HCT116 (cell line): ENCODE measurements at regions not wholly inside any gene's neighbourhood (a gene's known extent, or its start where the extent isn't known, plus 50 kb on each side); places are given as distances from the start of the nearest gene placed in this dataset.

ENCODE experiments used
- ATAC-seq: fragments of 200-7000 bp; cut with Tn5 transposase; 2 replicates; pipeline ENCODE4 v1.9.1; 2020; ENCODE audit warnings: mild to moderate bottlenecking, moderate library complexity
- BruUV-seq: library from RNA; stranded (reverse); fragments of 400-500 nt; replicated peaks from 2 replicates; lab custom pipeline; 2021; lab: Mats Ljungman, UMichigan
- CTCF ChIA-PET: fragments of 300-600 bp; sonication (Branson Sonifier 250); formaldehyde crosslinking; loops from one replicate; lab custom pipeline; 2021; ENCODE audit warnings: antibody characterized with exemption; lab: Charles Lee
- POLR2A ChIA-PET: fragments of 300-600, 350-600 bp; sonication (Branson Sonifier 250); formaldehyde crosslinking; loops from one replicate; lab custom pipeline; 2021; ENCODE audit warnings: antibody characterized with exemption; lab: Charles Lee
- RAD21 ChIA-PET, 2 experiments: fragments of 300-600 bp; sonication (Branson Sonifier 250); formaldehyde crosslinking; loops; one replicate each; lab custom pipeline; 2023; ENCODE audit warnings: low total read pairs in 2 of 2; ENCODE audit not compliant: uncharacterized antibody in 2 of 2, unreplicated experiment in 2 of 2, low non-redundant PET in 1 of 2; lab: Charles Lee
- DNase-seq: peaks from one replicate; pipeline ENCODE4 v3.0.0-alpha.2; 2010; ENCODE audit warnings: low read depth, low spot score
- H2AFZ ChIP-seq: fragments of 200-600 bp; shearing (Covaris generic), sonication (generic); 2 replicates; pipeline ENCODE4 v1.6.1; 2017; ENCODE audit warnings: low read depth, mixed run types, mixed read lengths, antibody characterized with exemption, low read length; ENCODE audit not compliant: poor library complexity, severe bottlenecking
- H3K27ac ChIP-seq: 2 replicates; pipeline ENCODE4 v1.5.1; 2012; ENCODE audit warnings: low read depth, low read length
- H3K27me3 ChIP-seq: fragments of 200-600 bp; sonication (generic); 2 replicates; pipeline ENCODE4 v1.6.1; 2016; ENCODE audit warnings: mixed run types, low read length, mixed read lengths; ENCODE audit not compliant: insufficient read depth
- H3K36me3 ChIP-seq, 2 experiments: fragments of 200-500 bp in 1 of 2; fragments of 200-600 bp in 1 of 2; sonication (Bioruptor generic) in 1 of 2; sonication (generic) in 1 of 2; 2 replicates each; pipeline versions ENCODE4 v1.5.1 to v1.6.1; 2014 to 2016; ENCODE audit warnings: low read length in 2 of 2, inconsistent platforms in 1 of 2, mixed read lengths in 1 of 2, mixed run types in 1 of 2; ENCODE audit not compliant: insufficient read depth in 2 of 2, control insufficient read depth in 1 of 2
- H3K4me1 ChIP-seq, 2 experiments: fragments of 200-600 bp in 1 of 2; sonication (generic) in 1 of 2; 2 replicates each; pipeline versions ENCODE4 v1.5.1 to v1.6.1; 2012 to 2017; ENCODE audit warnings: low read length in 2 of 2, inconsistent platforms in 1 of 2, mild to moderate bottlenecking in 1 of 2, mixed read lengths in 1 of 2, mixed run types in 1 of 2, moderate library complexity in 1 of 2; ENCODE audit not compliant: insufficient read depth in 2 of 2, control insufficient read depth in 1 of 2
- H3K4me2 ChIP-seq: fragments of 200-600 bp; sonication (generic); 2 replicates; pipeline ENCODE4 v1.6.1; 2017; ENCODE audit warnings: mixed run types, low read length, mixed read lengths
- H3K4me3 ChIP-seq, 2 experiments: fragments of 200-600 bp in 1 of 2; sonication (generic) in 1 of 2; replicated peaks in 1 of 2; 2 replicates each; pipeline ENCODE4 v1.5.1; 2011 to 2016; ENCODE audit warnings: low read length in 2 of 2, control low read depth in 1 of 2, low read depth in 1 of 2, mild to moderate bottlenecking in 1 of 2, mixed read lengths in 1 of 2, mixed run types in 1 of 2
- H3K79me2 ChIP-seq: fragments of 200-600 bp; sonication (generic); 2 replicates; pipeline ENCODE4 v1.6.1; 2017; ENCODE audit warnings: mild to moderate bottlenecking, mixed run types, low read length, moderate library complexity, mixed read lengths; ENCODE audit not compliant: insufficient read depth
- H3K9ac ChIP-seq: fragments of 200-600 bp; sonication (generic); 2 replicates; pipeline ENCODE4 v1.6.1; 2016; ENCODE audit warnings: low read length, mixed read lengths
- H3K9me2 ChIP-seq: fragments of 200-600 bp; sonication (generic), shearing (Covaris generic); 2 replicates; pipeline ENCODE4 v1.6.1; 2017; ENCODE audit warnings: mixed run types, mild to moderate bottlenecking, moderate library complexity; ENCODE audit not compliant: insufficient read depth
- H3K9me3 ChIP-seq, 2 experiments: fragments of 200-500 bp in 1 of 2; fragments of 200-600 bp in 1 of 2; sonication (Bioruptor generic) in 1 of 2; sonication (generic) in 1 of 2; 2 replicates each; pipeline ENCODE4 v1.6.1; 2014 to 2017; ENCODE audit warnings: low read length in 2 of 2, mixed read lengths in 2 of 2, inconsistent platforms in 1 of 2, low read depth in 1 of 2, mild to moderate bottlenecking in 1 of 2, mixed run types in 1 of 2, moderate library complexity in 1 of 2; ENCODE audit not compliant: control insufficient read depth in 1 of 2, insufficient read depth in 1 of 2
- H4K20me1 ChIP-seq: fragments of 200-600 bp; sonication (generic), shearing (Covaris generic); 2 replicates; pipeline ENCODE4 v1.6.1; 2017; ENCODE audit warnings: mixed run types, mild to moderate bottlenecking, moderate library complexity; ENCODE audit not compliant: insufficient read depth
- CEBPB ChIP-seq: IDR thresholded peaks from 2 replicates; pipeline ENCODE4 v1.6.1; 2012; ENCODE audit warnings: low read depth
- CTCF ChIP-seq, 3 experiments: fragments of 200-600 bp in 1 of 3; sonication (generic) in 1 of 3; IDR thresholded peaks in 2 of 3; conservative IDR thresholded peaks in 1 of 3; 2 replicates each; pipeline ENCODE4 v1.5.1; 2012 to 2017; ENCODE audit warnings: low read depth in 2 of 3, low read length in 2 of 3, antibody characterized with exemption in 1 of 3, borderline replicate concordance in 1 of 3, control low read depth in 1 of 3, mild to moderate bottlenecking in 1 of 3, mixed read lengths in 1 of 3, mixed run types in 1 of 3, moderate library complexity in 1 of 3; ENCODE audit not compliant: insufficient read depth in 1 of 3
- EGR1 ChIP-seq: IDR thresholded peaks from 2 replicates; pipeline ENCODE4 v1.6.1; 2012; ENCODE audit warnings: low read depth
- EZH2 ChIP-seq: fragments of 200-600 bp; sonication (generic); IDR thresholded peaks from 2 replicates; pipeline ENCODE4 v1.6.1; 2017; ENCODE audit warnings: antibody characterized with exemption, mixed run types
- EZH2phosphoT487 ChIP-seq: fragments of 200-600 bp; IDR thresholded peaks from 2 replicates; pipeline ENCODE4 v1.6.1; 2018; ENCODE audit warnings: antibody characterized with exemption, borderline replicate concordance
- RAD21 ChIP-seq: IDR thresholded peaks from 2 replicates; pipeline ENCODE4 v1.6.1; 2012; ENCODE audit warnings: low read depth, mild to moderate bottlenecking
- SP1 ChIP-seq: IDR thresholded peaks from 2 replicates; pipeline ENCODE4 v1.6.1; 2012; ENCODE audit warnings: low read depth
- SRF ChIP-seq: IDR thresholded peaks from 2 replicates; pipeline ENCODE4 v1.6.1; 2012; ENCODE audit warnings: low read depth
- TCF7L2 ChIP-seq: IDR thresholded peaks from 2 replicates; pipeline ENCODE4 v1.7.0; 2011; ENCODE audit warnings: borderline replicate concordance, inconsistent platforms; ENCODE audit not compliant: insufficient read depth, insufficient read length; ENCODE audit errors: extremely low read depth
- YY1 ChIP-seq: IDR thresholded peaks from 2 replicates; pipeline ENCODE4 v1.6.1; 2011; ENCODE audit warnings: low read length, low read depth, moderate library complexity, mild to moderate bottlenecking; ENCODE audit not compliant: insufficient replicate concordance; ENCODE audit errors: extremely low read depth
- intact Hi-C: fragments of 100-400 bp; cut with micrococcal nuclease; formaldehyde crosslinking; loops from 2 replicates; pipeline ENCODE4 v1.10.0; 2022
- TF ChIP-seq, protein P1 (sequence below): IDR thresholded peaks from 2 replicates; pipeline ENCODE4 v1.6.1; 2012
- TF ChIP-seq, protein P2 (sequence below): IDR thresholded peaks from 2 replicates; pipeline ENCODE4 v1.6.1; 2012
- TF ChIP-seq, protein P3 (sequence below): IDR thresholded peaks from 2 replicates; pipeline ENCODE4 v1.6.1; 2011; ENCODE audit warnings: mild to moderate bottlenecking, low read length, moderate library complexity; ENCODE audit not compliant: insufficient replicate concordance; ENCODE audit errors: extremely low read depth
- TF ChIP-seq, protein P4 (sequence below): IDR thresholded peaks from 2 replicates; pipeline ENCODE4 v1.6.1; 2012; ENCODE audit warnings: low read depth

GRCh38 chr3:72597043-72597442, 251.2 kb downstream of the SHQ1 start:
- Histone ChIP-seq H3K4me2 (no peak overlapping the region), H4K20me1 (no peaks in the 10 kb centered on the region), H3K4me3 (no peak overlapping the region), H3K4me1 (peaks cover 3 to 11% of the 10 kb centered on the region in 2 experiments), H3K9ac (no peak overlapping the region), H3K27me3 (no peaks in the 10 kb centered on the region), H3K79me2 (no peaks in the 10 kb centered on the region), H2AFZ (no peak overlapping the region), H3K9me3 (no peaks in the 10 kb centered on the region), H3K9me2 (no peaks in the 10 kb centered on the region), H3K27ac (no peak overlapping the region), H3K36me3 (no peaks in the 10 kb centered on the region)
- TF ChIP-seq YY1 (no peak), CTCF (IDR thresholded peaks at IDR 0.05 in 2 of 3, conservative IDR thresholded peaks at IDR 0.05 in 1 of 3; ENCODE audit: borderline replicate concordance in 1 of 3, insufficient read depth in 1 of 3, low read depth in 2 of 3, low read length in 2 of 3) (no peak), EZH2phosphoT487 (no peak), TCF7L2 (no peak), CEBPB (no peak), SRF (no peak), SP1 (no peak), EZH2 (no peak), RAD21 (no peak), EGR1 (no peak)
- TF ChIP-seq, protein P1, sequence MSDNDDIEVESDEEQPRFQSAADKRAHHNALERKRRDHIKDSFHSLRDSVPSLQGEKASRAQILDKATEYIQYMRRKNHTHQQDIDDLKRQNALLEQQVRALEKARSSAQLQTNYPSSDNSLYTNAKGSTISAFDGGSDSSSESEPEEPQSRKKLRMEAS: no peak
- TF ChIP-seq, protein P2, sequence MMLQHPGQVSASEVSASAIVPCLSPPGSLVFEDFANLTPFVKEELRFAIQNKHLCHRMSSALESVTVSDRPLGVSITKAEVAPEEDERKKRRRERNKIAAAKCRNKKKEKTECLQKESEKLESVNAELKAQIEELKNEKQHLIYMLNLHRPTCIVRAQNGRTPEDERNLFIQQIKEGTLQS: no peak
- TF ChIP-seq, protein P3, sequence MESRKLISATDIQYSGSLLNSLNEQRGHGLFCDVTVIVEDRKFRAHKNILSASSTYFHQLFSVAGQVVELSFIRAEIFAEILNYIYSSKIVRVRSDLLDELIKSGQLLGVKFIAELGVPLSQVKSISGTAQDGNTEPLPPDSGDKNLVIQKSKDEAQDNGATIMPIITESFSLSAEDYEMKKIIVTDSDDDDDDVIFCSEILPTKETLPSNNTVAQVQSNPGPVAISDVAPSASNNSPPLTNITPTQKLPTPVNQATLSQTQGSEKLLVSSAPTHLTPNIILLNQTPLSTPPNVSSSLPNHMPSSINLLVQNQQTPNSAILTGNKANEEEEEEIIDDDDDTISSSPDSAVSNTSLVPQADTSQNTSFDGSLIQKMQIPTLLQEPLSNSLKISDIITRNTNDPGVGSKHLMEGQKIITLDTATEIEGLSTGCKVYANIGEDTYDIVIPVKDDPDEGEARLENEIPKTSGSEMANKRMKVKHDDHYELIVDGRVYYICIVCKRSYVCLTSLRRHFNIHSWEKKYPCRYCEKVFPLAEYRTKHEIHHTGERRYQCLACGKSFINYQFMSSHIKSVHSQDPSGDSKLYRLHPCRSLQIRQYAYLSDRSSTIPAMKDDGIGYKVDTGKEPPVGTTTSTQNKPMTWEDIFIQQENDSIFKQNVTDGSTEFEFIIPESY: no peak
- TF ChIP-seq, protein P4, sequence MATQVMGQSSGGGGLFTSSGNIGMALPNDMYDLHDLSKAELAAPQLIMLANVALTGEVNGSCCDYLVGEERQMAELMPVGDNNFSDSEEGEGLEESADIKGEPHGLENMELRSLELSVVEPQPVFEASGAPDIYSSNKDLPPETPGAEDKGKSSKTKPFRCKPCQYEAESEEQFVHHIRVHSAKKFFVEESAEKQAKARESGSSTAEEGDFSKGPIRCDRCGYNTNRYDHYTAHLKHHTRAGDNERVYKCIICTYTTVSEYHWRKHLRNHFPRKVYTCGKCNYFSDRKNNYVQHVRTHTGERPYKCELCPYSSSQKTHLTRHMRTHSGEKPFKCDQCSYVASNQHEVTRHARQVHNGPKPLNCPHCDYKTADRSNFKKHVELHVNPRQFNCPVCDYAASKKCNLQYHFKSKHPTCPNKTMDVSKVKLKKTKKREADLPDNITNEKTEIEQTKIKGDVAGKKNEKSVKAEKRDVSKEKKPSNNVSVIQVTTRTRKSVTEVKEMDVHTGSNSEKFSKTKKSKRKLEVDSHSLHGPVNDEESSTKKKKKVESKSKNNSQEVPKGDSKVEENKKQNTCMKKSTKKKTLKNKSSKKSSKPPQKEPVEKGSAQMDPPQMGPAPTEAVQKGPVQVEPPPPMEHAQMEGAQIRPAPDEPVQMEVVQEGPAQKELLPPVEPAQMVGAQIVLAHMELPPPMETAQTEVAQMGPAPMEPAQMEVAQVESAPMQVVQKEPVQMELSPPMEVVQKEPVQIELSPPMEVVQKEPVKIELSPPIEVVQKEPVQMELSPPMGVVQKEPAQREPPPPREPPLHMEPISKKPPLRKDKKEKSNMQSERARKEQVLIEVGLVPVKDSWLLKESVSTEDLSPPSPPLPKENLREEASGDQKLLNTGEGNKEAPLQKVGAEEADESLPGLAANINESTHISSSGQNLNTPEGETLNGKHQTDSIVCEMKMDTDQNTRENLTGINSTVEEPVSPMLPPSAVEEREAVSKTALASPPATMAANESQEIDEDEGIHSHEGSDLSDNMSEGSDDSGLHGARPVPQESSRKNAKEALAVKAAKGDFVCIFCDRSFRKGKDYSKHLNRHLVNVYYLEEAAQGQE: no peak
- no peak for ATAC-seq
- ChIA-PET RAD21 (no interaction called here), CTCF (interaction anchor here (1.3 kb wide), 1 partner anchor 59 kb away, joined by 3 read pairs; no protein-coding TSS in a partner anchor), POLR2A (no interaction called here)
- no peak for DNase-seq
- intact Hi-C loops: loop anchor here (10.0 kb wide), 1 partner anchor 288 kb away; the partner anchor contains the start of gene GXYLT2
- BruUV-seq: no TSS peak
